OCI-LY3 (cell line): ENCODE measurements at regions not wholly inside any gene's neighbourhood (a gene's known extent, or its start where the extent isn't known, plus 50 kb on each side); places are given as distances from the start of the nearest gene placed in this dataset.

Experiments used
- H2AFZ ChIP-seq: fragments of 200-600, 300-600 bp; shearing (Covaris generic); 2 replicates; pipeline ENCODE4 v1.6.0; 2014; ENCODE audit warnings: antibody characterized with exemption, low read depth, low read length
- H3K27ac ChIP-seq: fragments of 200-600, 300-600 bp; sonication (generic); 2 replicates; pipeline ENCODE4 v1.5.1; 2014; ENCODE audit warnings: mild to moderate bottlenecking, low read length, moderate library complexity, mixed read lengths
- H3K27me3 ChIP-seq: fragments of 200-600, 300-600 bp; sonication (generic); 2 replicates; pipeline ENCODE4 v1.6.1; 2014; ENCODE audit warnings: low read depth, low read length, mixed read lengths
- H3K36me3 ChIP-seq: fragments of 200-600, 300-600 bp; sonication (generic); replicated peaks from 2 replicates; pipeline ENCODE3; 2014; ENCODE audit warnings: low read depth, low read length, mixed read lengths
- H3K4me1 ChIP-seq: fragments of 300-600, 200-600 bp; sonication (generic); 2 replicates; pipeline ENCODE4 v1.6.1; 2014; ENCODE audit warnings: low read length, mixed read lengths
- H3K4me2 ChIP-seq: fragments of 200-600, 300-600 bp; sonication (generic); 2 replicates; pipeline ENCODE4 v1.6.1; 2014; ENCODE audit warnings: low read length, mixed read lengths
- H3K4me3 ChIP-seq: fragments of 300-600, 200-600 bp; sonication (generic); 2 replicates; pipeline ENCODE4 v1.5.1; 2014; ENCODE audit warnings: antibody characterized with exemption, mild to moderate bottlenecking, low read length, moderate library complexity
- H3K79me2 ChIP-seq: fragments of 300-600, 200-600 bp; shearing (Covaris generic); 2 replicates; pipeline ENCODE4 v1.6.1; 2014; ENCODE audit warnings: mild to moderate bottlenecking, low read length, mixed read lengths
- H3K9ac ChIP-seq: fragments of 300-600, 200-600 bp; shearing (Covaris generic); 2 replicates; pipeline ENCODE4 v1.6.0; 2014; ENCODE audit warnings: mild to moderate bottlenecking, low read length, moderate library complexity
- H3K9me3 ChIP-seq: fragments of 200-600, 300-600 bp; shearing (Covaris generic); 2 replicates; pipeline ENCODE4 v1.6.1; 2014; ENCODE audit warnings: low read length, mixed read lengths; ENCODE audit not compliant: insufficient read depth
- H4K20me1 ChIP-seq: fragments of 200-600, 300-600 bp; sonication (generic); 2 replicates; pipeline ENCODE4 v1.6.1; 2016; ENCODE audit warnings: low read length, mixed read lengths; ENCODE audit not compliant: insufficient read depth
- CTCF ChIP-seq: fragments of 200-600, 300-600 bp; sonication (generic); IDR thresholded peaks from 2 replicates; pipeline ENCODE4 v1.5.1; 2014; ENCODE audit warnings: antibody characterized with exemption, low read length, low read depth
- EZH2phosphoT487 ChIP-seq: fragments of 200-600 bp; shearing (Covaris generic); IDR thresholded peaks from 2 replicates; pipeline ENCODE4 v1.6.1; 2018; ENCODE audit warnings: antibody characterized with exemption, mixed run types, low read depth

- Histone ChIP-seq H3K79me2 (no peaks in the 10 kb centered on the region), H3K27ac (no peak overlapping the region)
Measured at GRCh38 chr1:172926070-172926469, 124.7 kb downstream of the TNFSF18 start.

GRCh38 chr1:172928412-172928811 lies 122.3 kb downstream of the TNFSF18 start:
- Histone ChIP-seq H2AFZ (no peak overlapping the region), H3K27me3 (no peaks in the 10 kb centered on the region), H4K20me1 (no peaks in the 10 kb centered on the region), H3K4me1 (peaks cover 12% of the 10 kb centered on the region), H3K9ac (no peak overlapping the region), H3K36me3 (no peaks in the 10 kb centered on the region), H3K79me2 (no peaks in the 10 kb centered on the region), H3K9me3 (no peaks in the 10 kb centered on the region), H3K4me3 (no peak overlapping the region), H3K4me2 (no peak overlapping the region), H3K27ac (no peak overlapping the region)
- no peak for TF ChIP-seq CTCF
- no peak for TF ChIP-seq EZH2phosphoT487

More at GRCh38 chr1:172926070-172926469, 124.7 kb downstream of the TNFSF18 start:
- TF ChIP-seq EZH2phosphoT487 (no peak), CTCF (no peak)
- H3K27me3 ChIP-seq, result no peaks in the 10 kb centered on the region
- no peak overlapping the region for H3K9ac ChIP-seq
- H2AFZ ChIP-seq, result no peak overlapping the region
- H3K4me3 ChIP-seq, result no peak overlapping the region
- H4K20me1 ChIP-seq, result no peaks in the 10 kb centered on the region
- H3K4me1 ChIP-seq, result no peaks in the 10 kb centered on the region
- H3K36me3 ChIP-seq, result no peaks in the 10 kb centered on the region
- H3K9me3 ChIP-seq, result no peaks in the 10 kb centered on the region
- H3K4me2 ChIP-seq, result no peak overlapping the region

GRCh38 chr1:172929006-172929405 lies 121.7 kb downstream of the TNFSF18 start:
- Histone ChIP-seq H3K4me1 (peaks cover 15% of the 10 kb centered on the region), H3K79me2 (no peaks in the 10 kb centered on the region), H2AFZ (no peak overlapping the region), H3K36me3 (no peaks in the 10 kb centered on the region), H4K20me1 (no peaks in the 10 kb centered on the region), H3K27ac (no peak overlapping the region), H3K27me3 (no peaks in the 10 kb centered on the region), H3K4me3 (no peak overlapping the region), H3K9ac (no peak overlapping the region), H3K4me2 (no peak overlapping the region), H3K9me3 (no peaks in the 10 kb centered on the region)
- TF ChIP-seq EZH2phosphoT487 (no peak), CTCF (no peak)

GRCh38 chr1:172930142-172930541 lies 120.6 kb downstream of the TNFSF18 start:
- H4K20me1 ChIP-seq, result no peaks in the 10 kb centered on the region
- H3K4me2 ChIP-seq, result no peak overlapping the region
- no peak overlapping the region for H3K9ac ChIP-seq
- H3K9me3 ChIP-seq, result no peaks in the 10 kb centered on the region
- no peaks in the 10 kb centered on the region for H3K27me3 ChIP-seq
- no peak overlapping the region for H3K27ac ChIP-seq
- TF ChIP-seq EZH2phosphoT487, result no peak
- TF ChIP-seq CTCF, result no peak
- H3K36me3 ChIP-seq, result no peaks in the 10 kb centered on the region
- no peak overlapping the region for H3K4me3 ChIP-seq
- no peaks in the 10 kb centered on the region for H3K79me2 ChIP-seq
- H2AFZ ChIP-seq, result no peak overlapping the region
- peaks cover 17% of the 10 kb centered on the region for H3K4me1 ChIP-seq
